ENCODE measurements at regions not wholly inside any gene's neighbourhood (a gene's known extent, or its start where the extent isn't known, plus 50 kb on each side); places are given as distances from the start of the nearest gene placed in this dataset.

- TF ChIP-seq, protein P1, sequence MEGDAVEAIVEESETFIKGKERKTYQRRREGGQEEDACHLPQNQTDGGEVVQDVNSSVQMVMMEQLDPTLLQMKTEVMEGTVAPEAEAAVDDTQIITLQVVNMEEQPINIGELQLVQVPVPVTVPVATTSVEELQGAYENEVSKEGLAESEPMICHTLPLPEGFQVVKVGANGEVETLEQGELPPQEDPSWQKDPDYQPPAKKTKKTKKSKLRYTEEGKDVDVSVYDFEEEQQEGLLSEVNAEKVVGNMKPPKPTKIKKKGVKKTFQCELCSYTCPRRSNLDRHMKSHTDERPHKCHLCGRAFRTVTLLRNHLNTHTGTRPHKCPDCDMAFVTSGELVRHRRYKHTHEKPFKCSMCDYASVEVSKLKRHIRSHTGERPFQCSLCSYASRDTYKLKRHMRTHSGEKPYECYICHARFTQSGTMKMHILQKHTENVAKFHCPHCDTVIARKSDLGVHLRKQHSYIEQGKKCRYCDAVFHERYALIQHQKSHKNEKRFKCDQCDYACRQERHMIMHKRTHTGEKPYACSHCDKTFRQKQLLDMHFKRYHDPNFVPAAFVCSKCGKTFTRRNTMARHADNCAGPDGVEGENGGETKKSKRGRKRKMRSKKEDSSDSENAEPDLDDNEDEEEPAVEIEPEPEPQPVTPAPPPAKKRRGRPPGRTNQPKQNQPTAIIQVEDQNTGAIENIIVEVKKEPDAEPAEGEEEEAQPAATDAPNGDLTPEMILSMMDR (IDR thresholded peaks at IDR 0.05): no peak
- no peak for TF ChIP-seq ZFX (IDR thresholded peaks at IDR 0.05; ENCODE audit: borderline replicate concordance)
Observed at GRCh38 chr18:57981308-57982028, 62.6 kb upstream of the NEDD4L start.

Data from 22Rv1 (cell line).